Stomach smooth muscle (tissue), 2 donors: ENCODE measurements at regions not wholly inside any gene's neighbourhood (a gene's known extent, or its start where the extent isn't known, plus 50 kb on each side); places are given as distances from the start of the nearest gene placed in this dataset.

Source experiments
- H3K27ac ChIP-seq: one replicate; pipeline ENCODE4 v1.7.0; 2013; ENCODE audit warnings: mild to moderate bottlenecking, low read length, inconsistent platforms
- H3K27me3 ChIP-seq, 2 donors: one replicate each; pipeline ENCODE4 v1.7.0; 2013; ENCODE audit warnings: low read length in 2 of 2; ENCODE audit not compliant: insufficient read depth in 2 of 2, control insufficient read depth in 1 of 2
- H3K36me3 ChIP-seq, 2 donors: one replicate each; pipeline ENCODE4 v1.7.0; 2013; ENCODE audit warnings: low read length in 2 of 2; ENCODE audit not compliant: control insufficient read depth in 2 of 2, insufficient read depth in 2 of 2
- H3K4me1 ChIP-seq: one replicate; pipeline ENCODE4 v1.7.0; 2013; ENCODE audit warnings: low read length; ENCODE audit not compliant: control insufficient read depth, insufficient read depth
- H3K4me3 ChIP-seq, 2 donors: one replicate each; pipeline ENCODE4 v1.7.0; 2013; ENCODE audit warnings: low read length in 2 of 2
- H3K9ac ChIP-seq, 2 donors: one replicate each; pipeline ENCODE4 v1.7.0; 2013; ENCODE audit warnings: low read length in 2 of 2, mild to moderate bottlenecking in 1 of 2
- H3K9me3 ChIP-seq, 2 donors: one replicate each; pipeline ENCODE4 v1.7.0; 2013; ENCODE audit warnings: low read length in 2 of 2; ENCODE audit not compliant: control insufficient read depth in 2 of 2
- donor health status: healthy.
- donor health status: Pancreatic carcinoma.

GRCh38 chr21:19878133-19878532 lies 1120.1 kb upstream of the NCAM2 start:
- Histone ChIP-seq H3K4me1 (no peaks in the 10 kb centered on the region), H3K27me3 (no peaks in the 10 kb centered on the region), H3K9me3 (no peaks in the 10 kb centered on the region), H3K4me3 (no peak overlapping the region), H3K27ac (no peak overlapping the region), H3K36me3 (no peaks in the 10 kb centered on the region), H3K9ac (no peak overlapping the region)

- Histone ChIP-seq H3K4me1 (no peaks in the 10 kb centered on the region), H3K4me3 (no peak overlapping the region), H3K27me3 (no peaks in the 10 kb centered on the region)
These were observed 1098.6 kb upstream of the NCAM2 start for GRCh38 chr21:19899645-19900044.

GRCh38 chr21:19900149-19900548 lies 1098.1 kb upstream of the NCAM2 start:
- H3K9me3 ChIP-seq = no peaks in the 10 kb centered on the region
- no peaks in the 10 kb centered on the region for H3K36me3 ChIP-seq
- no peak overlapping the region for H3K4me3 ChIP-seq

More at GRCh38 chr21:19899645-19900044, 1098.6 kb upstream of the NCAM2 start:
- Histone ChIP-seq H3K9ac (no peak overlapping the region), H3K27ac (no peak overlapping the region), H3K36me3 (no peaks in the 10 kb centered on the region), H3K9me3 (no peaks in the 10 kb centered on the region)

GRCh38 chr21:19908390-19908789 lies 1089.8 kb upstream of the NCAM2 start:
- Histone ChIP-seq H3K4me1 (no peaks in the 10 kb centered on the region), H3K9me3 (no peaks in the 10 kb centered on the region), H3K9ac (no peak overlapping the region), H3K4me3 (no peak overlapping the region), H3K36me3 (no peaks in the 10 kb centered on the region), H3K27me3 (no peaks in the 10 kb centered on the region), H3K27ac (no peak overlapping the region)

More at GRCh38 chr21:19900149-19900548, 1098.1 kb upstream of the NCAM2 start:
- Histone ChIP-seq H3K9ac (no peak overlapping the region), H3K27ac (no peak overlapping the region), H3K4me1 (no peaks in the 10 kb centered on the region), H3K27me3 (no peaks in the 10 kb centered on the region)

GRCh38 chr21:19914028-19914427 lies 1084.2 kb upstream of the NCAM2 start:
- no peak overlapping the region for H3K4me3 ChIP-seq
- no peak overlapping the region for H3K27ac ChIP-seq
- H3K9ac ChIP-seq = no peak overlapping the region
- H3K9me3 ChIP-seq = no peaks in the 10 kb centered on the region
- H3K36me3 ChIP-seq = no peaks in the 10 kb centered on the region
- no peaks in the 10 kb centered on the region for H3K4me1 ChIP-seq
- H3K27me3 ChIP-seq = no peaks in the 10 kb centered on the region

GRCh38 chr21:19921211-19921610 lies 1077.0 kb upstream of the NCAM2 start:
- H3K27me3 ChIP-seq = no peaks in the 10 kb centered on the region
- no peak overlapping the region for H3K9ac ChIP-seq
- no peak overlapping the region for H3K27ac ChIP-seq
- no peaks in the 10 kb centered on the region for H3K36me3 ChIP-seq
- H3K9me3 ChIP-seq = no peaks in the 10 kb centered on the region
- H3K4me1 ChIP-seq = no peaks in the 10 kb centered on the region
- no peak overlapping the region for H3K4me3 ChIP-seq

GRCh38 chr21:19922122-19922521 lies 1076.1 kb upstream of the NCAM2 start:
- no peak overlapping the region for H3K4me3 ChIP-seq
- no peak overlapping the region for H3K9ac ChIP-seq
- no peaks in the 10 kb centered on the region for H3K9me3 ChIP-seq
- H3K4me1 ChIP-seq = no peaks in the 10 kb centered on the region
- H3K36me3 ChIP-seq = no peaks in the 10 kb centered on the region
- no peak overlapping the region for H3K27ac ChIP-seq
- H3K27me3 ChIP-seq = no peaks in the 10 kb centered on the region

- Histone ChIP-seq H3K27me3 (no peaks in the 10 kb centered on the region), H3K27ac (no peak overlapping the region), H3K4me3 (no peak overlapping the region), H3K9ac (no peak overlapping the region), H3K4me1 (no peaks in the 10 kb centered on the region), H3K36me3 (no peaks in the 10 kb centered on the region), H3K9me3 (no peaks in the 10 kb centered on the region)
These were observed 1062.7 kb upstream of the NCAM2 start for GRCh38 chr21:19935467-19935866.

- H3K9me3 ChIP-seq = no peaks in the 10 kb centered on the region
- no peak overlapping the region for H3K27ac ChIP-seq
- H3K4me1 ChIP-seq = no peaks in the 10 kb centered on the region
- no peaks in the 10 kb centered on the region for H3K36me3 ChIP-seq
- no peak overlapping the region for H3K4me3 ChIP-seq
- no peaks in the 10 kb centered on the region for H3K27me3 ChIP-seq
- no peak overlapping the region for H3K9ac ChIP-seq
These were observed 1060.6 kb upstream of the NCAM2 start for GRCh38 chr21:19937619-19938018.

- Histone ChIP-seq H3K4me3 (no peak overlapping the region), H3K4me1 (no peaks in the 10 kb centered on the region), H3K27me3 (no peaks in the 10 kb centered on the region), H3K27ac (no peak overlapping the region), H3K9ac (no peak overlapping the region), H3K9me3 (no peaks in the 10 kb centered on the region), H3K36me3 (no peaks in the 10 kb centered on the region)
These were observed 1056.6 kb upstream of the NCAM2 start for GRCh38 chr21:19941626-19942025.

GRCh38 chr21:19950347-19950746 lies 1047.9 kb upstream of the NCAM2 start:
- no peaks in the 10 kb centered on the region for H3K4me1 ChIP-seq
- H3K36me3 ChIP-seq = no peaks in the 10 kb centered on the region
- no peaks in the 10 kb centered on the region for H3K9me3 ChIP-seq
- no peak overlapping the region for H3K27ac ChIP-seq
- no peak overlapping the region for H3K9ac ChIP-seq
- no peak overlapping the region for H3K4me3 ChIP-seq
- no peaks in the 10 kb centered on the region for H3K27me3 ChIP-seq
